ENCODE measurements at regions not wholly inside any gene's neighbourhood (a gene's known extent, or its start where the extent isn't known, plus 50 kb on each side); places are given as distances from the start of the nearest gene placed in this dataset.

DNA sequence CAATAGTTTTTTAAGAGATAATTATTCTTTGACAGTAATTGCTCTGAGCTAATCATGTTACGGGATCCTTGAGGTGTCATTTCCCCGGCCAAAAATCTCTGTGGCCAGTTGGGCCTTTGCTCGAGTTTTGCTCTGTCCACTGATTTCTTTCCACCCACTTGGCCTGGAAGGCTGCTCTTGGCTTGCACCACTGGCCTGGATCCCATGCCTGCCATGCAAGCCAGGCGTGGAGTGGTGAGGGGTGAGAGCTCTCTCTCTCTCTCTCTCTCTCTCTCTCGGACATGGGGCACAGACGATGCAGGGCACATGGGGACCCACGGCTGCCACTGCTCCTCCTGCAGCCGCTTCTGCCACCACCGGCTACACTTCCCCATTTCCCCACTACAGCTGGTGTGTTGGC, 853.0 kb upstream of the GCFC2 start:
- ATAC-seq (ENCODE audit: insufficient read depth, low read depth) = no peak

DNA sequence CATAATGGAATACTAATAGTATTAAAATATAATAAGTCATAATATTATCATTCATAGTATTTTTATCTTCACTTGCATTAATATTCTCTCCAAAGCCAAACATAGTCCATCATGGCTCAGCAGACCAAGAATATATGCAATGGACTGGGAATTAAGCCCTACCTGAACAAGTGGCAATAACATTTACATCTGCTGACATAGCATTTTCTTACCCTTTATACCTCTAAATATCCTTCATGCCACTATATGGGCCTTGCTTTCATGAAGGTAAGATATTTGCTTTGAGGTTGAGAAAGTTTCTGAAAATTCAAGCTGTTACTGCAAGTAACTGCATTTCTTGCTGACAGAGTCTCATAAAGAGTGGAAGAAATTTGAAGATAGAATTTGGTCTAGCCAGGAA, 847.4 kb upstream of the GCFC2 start:
- no peaks in the 10 kb centered on the region for H4K20me1 ChIP-seq (ENCODE audit: insufficient read depth, low read length)
- H3K4me3 ChIP-seq (ENCODE audit: low read depth in 1 of 2, low read length in 2 of 2) = no peak overlapping the region
- H3K9me3 ChIP-seq (ENCODE audit: insufficient read depth, low read length, severe bottlenecking) = no peaks in the 10 kb centered on the region
- H3K36me3 ChIP-seq (ENCODE audit: insufficient read depth, low read length) = no peaks in the 10 kb centered on the region
- TF ChIP-seq, protein P1, sequence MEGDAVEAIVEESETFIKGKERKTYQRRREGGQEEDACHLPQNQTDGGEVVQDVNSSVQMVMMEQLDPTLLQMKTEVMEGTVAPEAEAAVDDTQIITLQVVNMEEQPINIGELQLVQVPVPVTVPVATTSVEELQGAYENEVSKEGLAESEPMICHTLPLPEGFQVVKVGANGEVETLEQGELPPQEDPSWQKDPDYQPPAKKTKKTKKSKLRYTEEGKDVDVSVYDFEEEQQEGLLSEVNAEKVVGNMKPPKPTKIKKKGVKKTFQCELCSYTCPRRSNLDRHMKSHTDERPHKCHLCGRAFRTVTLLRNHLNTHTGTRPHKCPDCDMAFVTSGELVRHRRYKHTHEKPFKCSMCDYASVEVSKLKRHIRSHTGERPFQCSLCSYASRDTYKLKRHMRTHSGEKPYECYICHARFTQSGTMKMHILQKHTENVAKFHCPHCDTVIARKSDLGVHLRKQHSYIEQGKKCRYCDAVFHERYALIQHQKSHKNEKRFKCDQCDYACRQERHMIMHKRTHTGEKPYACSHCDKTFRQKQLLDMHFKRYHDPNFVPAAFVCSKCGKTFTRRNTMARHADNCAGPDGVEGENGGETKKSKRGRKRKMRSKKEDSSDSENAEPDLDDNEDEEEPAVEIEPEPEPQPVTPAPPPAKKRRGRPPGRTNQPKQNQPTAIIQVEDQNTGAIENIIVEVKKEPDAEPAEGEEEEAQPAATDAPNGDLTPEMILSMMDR (IDR thresholded peaks at IDR 0.05; ENCODE audit: borderline replicate concordance, extremely low read depth, low read length, poor library complexity, severe bottlenecking) = no peak
- no peak for TF ChIP-seq EZH2 (IDR thresholded peaks at IDR 0.05; ENCODE audit: borderline replicate concordance, low read depth, low read length, severe bottlenecking)
- H2AFZ ChIP-seq (ENCODE audit: low read depth, low read length) = no peak overlapping the region
- DNase-seq (no peak), ATAC-seq (ENCODE audit: insufficient read depth, low read depth) (no peak)
- H3K4me2 ChIP-seq (ENCODE audit: insufficient read depth, low read length) = no peak overlapping the region
- no peak overlapping the region for H3K9ac ChIP-seq (ENCODE audit: low read depth, low read length)
- no peak overlapping the region for H3K27ac ChIP-seq (ENCODE audit: low read length)
- no peaks in the 10 kb centered on the region for H3K27me3 ChIP-seq (ENCODE audit: insufficient read depth, low read length, poor library complexity)
- no peaks in the 10 kb centered on the region for H3K79me2 ChIP-seq (ENCODE audit: insufficient read depth, low read length)
- no peaks in the 10 kb centered on the region for H3K4me1 ChIP-seq (ENCODE audit: insufficient read depth, low read length)

More for the DNA sequence above, 853.0 kb upstream of the GCFC2 start:
- H3K4me1 ChIP-seq (ENCODE audit: insufficient read depth, low read length) = no peaks in the 10 kb centered on the region
- TF ChIP-seq EZH2 (IDR thresholded peaks at IDR 0.05; ENCODE audit: borderline replicate concordance, low read depth, low read length, severe bottlenecking) = no peak
- TF ChIP-seq, protein P1 (IDR thresholded peaks at IDR 0.05; ENCODE audit: borderline replicate concordance, extremely low read depth, low read length, poor library complexity, severe bottlenecking) = no peak
- no peak overlapping the region for H3K4me2 ChIP-seq (ENCODE audit: insufficient read depth, low read length)
- H3K36me3 ChIP-seq (ENCODE audit: insufficient read depth, low read length) = no peaks in the 10 kb centered on the region
- no peaks in the 10 kb centered on the region for H3K79me2 ChIP-seq (ENCODE audit: insufficient read depth, low read length)
- no peak overlapping the region for H3K4me3 ChIP-seq (ENCODE audit: low read depth in 1 of 2, low read length in 2 of 2)
- no peak overlapping the region for H2AFZ ChIP-seq (ENCODE audit: low read depth, low read length)
- no peak overlapping the region for H3K27ac ChIP-seq (ENCODE audit: low read length)
- H3K9me3 ChIP-seq (ENCODE audit: insufficient read depth, low read length, severe bottlenecking) = no peaks in the 10 kb centered on the region
- H3K9ac ChIP-seq (ENCODE audit: low read depth, low read length) = no peak overlapping the region
- no peaks in the 10 kb centered on the region for H4K20me1 ChIP-seq (ENCODE audit: insufficient read depth, low read length)
- DNase-seq = no peak
- no peaks in the 10 kb centered on the region for H3K27me3 ChIP-seq (ENCODE audit: insufficient read depth, low read length, poor library complexity)

DNA sequence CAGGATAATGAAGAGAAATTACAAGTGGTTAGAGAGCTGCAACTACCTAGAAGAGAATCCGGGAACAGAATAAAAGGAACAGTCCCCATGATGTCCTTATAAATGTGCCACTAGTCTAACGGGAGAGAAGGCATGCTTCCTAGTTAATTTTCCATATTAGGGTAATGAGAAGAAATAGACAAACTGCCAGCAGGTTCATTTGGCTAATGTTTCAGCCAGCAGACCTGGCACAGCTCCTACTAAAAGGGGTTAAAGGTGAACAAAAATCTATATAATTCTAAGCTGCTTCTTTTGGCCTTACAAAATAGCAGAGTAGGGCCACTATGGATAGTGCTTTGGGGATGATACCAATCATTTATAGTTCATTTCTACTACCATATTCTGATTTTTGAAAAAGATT, 845.3 kb upstream of the GCFC2 start:
- H3K4me3 ChIP-seq (ENCODE audit: low read depth in 1 of 2, low read length in 2 of 2) = no peak overlapping the region
- DNase-seq = no peak
- H3K4me2 ChIP-seq (ENCODE audit: insufficient read depth, low read length) = no peak overlapping the region
- no peak overlapping the region for H3K27ac ChIP-seq (ENCODE audit: low read length)
- no peak for ATAC-seq (ENCODE audit: insufficient read depth, low read depth)
- H3K9ac ChIP-seq (ENCODE audit: low read depth, low read length) = no peak overlapping the region
- no peak overlapping the region for H2AFZ ChIP-seq (ENCODE audit: low read depth, low read length)
- no peak for TF ChIP-seq EZH2 (IDR thresholded peaks at IDR 0.05; ENCODE audit: borderline replicate concordance, low read depth, low read length, severe bottlenecking)
- TF ChIP-seq, protein P1 (IDR thresholded peaks at IDR 0.05; ENCODE audit: borderline replicate concordance, extremely low read depth, low read length, poor library complexity, severe bottlenecking) = no peak
- no peaks in the 10 kb centered on the region for H4K20me1 ChIP-seq (ENCODE audit: insufficient read depth, low read length)
- H3K4me1 ChIP-seq (ENCODE audit: insufficient read depth, low read length) = no peaks in the 10 kb centered on the region
- no peaks in the 10 kb centered on the region for H3K27me3 ChIP-seq (ENCODE audit: insufficient read depth, low read length, poor library complexity)
- no peaks in the 10 kb centered on the region for H3K9me3 ChIP-seq (ENCODE audit: insufficient read depth, low read length, severe bottlenecking)
- no peaks in the 10 kb centered on the region for H3K79me2 ChIP-seq (ENCODE audit: insufficient read depth, low read length)
- no peaks in the 10 kb centered on the region for H3K36me3 ChIP-seq (ENCODE audit: insufficient read depth, low read length)

DNA sequence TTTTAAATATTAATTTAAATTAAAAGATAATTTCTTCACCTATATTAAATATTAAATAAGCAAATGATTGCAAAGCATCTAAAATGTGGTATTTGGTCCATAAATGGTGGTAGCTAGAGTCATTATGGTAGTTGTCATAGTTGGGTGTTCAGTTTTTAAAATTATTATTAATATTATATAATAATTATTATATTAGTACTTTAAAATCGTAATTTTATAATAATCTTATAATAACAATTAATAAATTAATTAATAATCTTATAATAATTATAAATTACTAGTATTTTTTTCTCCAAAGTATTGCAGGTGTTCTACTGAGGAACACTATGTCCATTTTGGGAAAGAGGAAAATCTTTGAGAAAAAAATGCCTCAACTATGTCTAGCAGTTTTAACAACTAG, 835.5 kb upstream of the GCFC2 start:
- no peak for ATAC-seq (ENCODE audit: insufficient read depth, low read depth)
- H3K27ac ChIP-seq (ENCODE audit: low read length) = no peak overlapping the region
- H3K27me3 ChIP-seq (ENCODE audit: insufficient read depth, low read length, poor library complexity) = no peaks in the 10 kb centered on the region
- H3K9ac ChIP-seq (ENCODE audit: low read depth, low read length) = no peak overlapping the region
- no peaks in the 10 kb centered on the region for H3K36me3 ChIP-seq (ENCODE audit: insufficient read depth, low read length)
- H3K4me1 ChIP-seq (ENCODE audit: insufficient read depth, low read length) = no peaks in the 10 kb centered on the region
- DNase-seq = no peak
- no peaks in the 10 kb centered on the region for H4K20me1 ChIP-seq (ENCODE audit: insufficient read depth, low read length)
- H3K79me2 ChIP-seq (ENCODE audit: insufficient read depth, low read length) = no peaks in the 10 kb centered on the region
- H3K9me3 ChIP-seq (ENCODE audit: insufficient read depth, low read length, severe bottlenecking) = no peaks in the 10 kb centered on the region
- no peak for TF ChIP-seq EZH2 (IDR thresholded peaks at IDR 0.05; ENCODE audit: borderline replicate concordance, low read depth, low read length, severe bottlenecking)
- TF ChIP-seq, protein P1 (IDR thresholded peaks at IDR 0.05; ENCODE audit: borderline replicate concordance, extremely low read depth, low read length, poor library complexity, severe bottlenecking) = no peak
- H2AFZ ChIP-seq (ENCODE audit: low read depth, low read length) = no peak overlapping the region
- no peak overlapping the region for H3K4me3 ChIP-seq (ENCODE audit: low read depth in 1 of 2, low read length in 2 of 2)
- H3K4me2 ChIP-seq (ENCODE audit: insufficient read depth, low read length) = no peak overlapping the region
